ENCODE measurements at regions not wholly inside any gene's neighbourhood (a gene's known extent, or its start where the extent isn't known, plus 50 kb on each side); places are given as distances from the start of the nearest gene placed in this dataset.

DNA sequence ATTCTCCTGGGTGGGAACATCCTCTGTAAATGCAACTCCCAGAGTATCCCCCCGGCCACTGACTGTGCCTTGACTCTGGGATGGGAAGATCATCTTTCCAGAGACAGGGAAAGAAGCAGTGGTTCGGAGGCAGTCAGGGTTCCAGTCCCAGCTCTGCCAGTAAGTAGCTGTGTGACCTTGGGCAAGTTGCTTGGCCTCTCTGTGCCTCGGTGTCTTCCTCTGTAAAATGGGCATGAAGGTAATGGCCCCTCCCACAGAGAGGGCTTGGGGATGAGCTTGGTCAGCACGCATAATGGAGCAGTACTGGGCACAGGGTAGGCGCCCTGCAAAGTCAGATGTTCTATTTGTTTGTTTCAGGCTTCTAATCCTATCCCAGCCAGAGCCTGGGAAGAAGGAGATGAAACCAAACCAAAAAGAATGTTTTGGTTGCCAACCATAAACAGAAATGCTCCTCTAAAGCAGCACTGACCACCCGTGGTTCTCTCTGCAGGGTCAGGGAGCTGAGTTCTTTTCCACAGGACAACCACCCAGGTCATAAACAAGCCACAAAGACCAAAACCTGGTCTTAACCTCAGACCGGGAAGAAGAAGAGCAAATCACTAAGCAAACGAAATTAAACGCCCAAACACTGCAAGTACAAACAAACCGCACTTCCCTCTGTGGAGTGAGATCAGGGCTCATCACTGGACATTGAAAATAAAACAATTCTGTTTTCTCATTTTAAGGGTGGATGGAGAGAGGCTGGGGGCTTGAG, 381.0 kb upstream of the SULF2 start:
- DNase-seq: no peak

- DNase-seq: no peak
Observed at GRCh38 chr20:48165401-48165685, 380.1 kb upstream of the SULF2 start.

DNA sequence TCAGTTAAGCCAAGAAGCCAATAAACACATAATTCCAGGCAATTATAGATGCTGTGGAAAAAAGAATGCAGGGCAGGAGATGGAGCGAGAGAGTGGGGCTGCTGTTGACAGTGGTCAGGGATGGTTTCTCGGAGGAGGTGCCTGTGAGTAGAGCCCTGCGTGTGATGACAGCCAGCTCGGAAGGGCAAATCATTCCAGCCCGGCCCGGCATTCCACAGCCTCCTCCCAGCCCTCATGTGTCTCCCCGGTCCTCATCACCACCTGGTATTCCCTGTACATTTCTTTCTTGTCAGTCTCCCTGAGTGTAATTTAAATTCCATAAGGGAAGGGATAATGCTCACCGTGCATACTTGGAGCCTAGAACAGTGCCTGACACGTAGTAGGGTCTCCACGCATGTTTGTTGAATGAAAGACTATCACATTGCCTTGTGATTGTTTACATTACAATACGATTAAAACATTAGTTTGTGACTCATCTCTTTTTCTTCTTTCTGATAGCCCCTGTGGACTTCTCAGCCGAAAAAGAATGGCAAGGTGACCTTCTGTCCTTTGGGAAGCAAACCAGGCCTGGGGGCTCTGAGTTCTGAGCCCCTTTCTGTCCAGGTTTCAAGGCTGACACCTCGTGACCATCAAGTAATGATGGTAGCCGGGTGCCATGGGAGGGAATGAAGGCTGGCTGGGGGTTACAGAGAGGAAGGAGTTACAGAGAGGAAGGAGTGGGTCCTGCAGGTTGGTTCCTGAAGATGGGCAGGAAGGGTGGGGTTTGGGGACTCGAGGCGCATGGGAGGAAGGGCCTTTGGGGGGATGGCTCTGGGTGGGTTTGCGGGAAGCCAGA, 379.5 kb upstream of the SULF2 start:
- DNase-seq: no peak

GRCh38 chr20:48164034-48164433, 378.8 kb upstream of the SULF2 start:
- DNase-seq: no peak

GRCh38 chr20:48163505-48163904, 378.2 kb upstream of the SULF2 start:
- no peak for DNase-seq

- DNase-seq: no peak
Observed at GRCh38 chr20:48162621-48163020, 377.3 kb upstream of the SULF2 start.

DNA sequence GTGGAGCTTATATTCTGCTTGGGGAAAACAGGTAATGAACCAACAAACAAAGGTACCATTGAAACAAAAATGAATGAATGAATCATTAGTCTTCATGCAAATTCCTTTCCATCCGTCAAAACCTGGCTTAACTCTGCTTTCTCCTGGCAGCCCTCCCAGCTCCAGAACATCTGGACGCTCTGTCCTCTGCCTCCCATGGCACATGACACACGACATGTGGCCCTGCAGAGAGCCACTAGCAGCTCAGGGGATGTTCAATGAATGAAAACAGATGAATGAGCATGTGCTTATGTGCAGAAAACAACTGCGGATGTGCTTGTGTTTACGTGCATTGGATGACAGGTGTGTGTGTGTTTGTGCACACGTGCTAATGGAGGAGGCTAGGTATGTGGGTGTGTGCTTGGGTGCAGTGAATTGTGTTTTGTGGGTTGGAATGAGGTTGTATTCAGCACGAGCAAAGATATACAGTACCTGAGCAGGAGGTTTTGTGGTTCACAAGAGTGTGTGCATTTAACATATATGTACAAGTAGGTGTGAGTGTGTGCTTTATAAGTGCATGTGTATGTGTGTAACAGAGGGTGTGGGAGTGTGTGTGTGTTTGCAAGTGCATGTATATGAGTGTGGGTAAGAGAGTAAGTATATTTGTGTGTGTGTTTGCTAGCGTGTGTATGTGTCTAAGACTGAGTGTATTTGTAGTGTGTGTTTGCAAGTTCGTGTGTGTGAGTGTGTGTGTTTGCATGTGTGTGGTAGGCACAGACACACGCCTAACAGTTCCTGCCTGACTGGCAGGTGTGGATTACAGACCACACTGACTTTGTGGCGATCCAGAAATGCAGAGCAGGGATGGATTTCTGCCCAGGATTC, 374.1 kb upstream of the SULF2 start:
- DNase-seq: no peak

DNA sequence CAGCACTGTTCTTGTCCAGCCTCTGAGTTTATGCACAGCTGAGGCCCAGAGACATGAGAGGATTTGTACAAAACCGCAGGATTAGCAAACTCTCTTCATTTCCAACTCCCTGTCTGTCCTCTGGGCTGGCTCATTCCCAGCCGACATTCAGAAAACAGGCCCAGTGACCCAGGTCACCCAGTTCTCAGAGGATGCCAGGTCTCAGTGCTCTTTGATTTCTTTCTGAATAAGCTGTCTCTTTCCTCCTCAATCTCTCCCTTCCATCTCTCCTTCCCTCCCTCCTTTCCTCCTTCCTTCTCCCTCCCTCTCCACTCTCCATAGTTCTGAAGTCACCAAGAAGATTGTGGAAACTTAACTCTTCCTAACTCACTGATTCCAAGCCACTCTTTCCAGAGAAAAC, 372.7 kb upstream of the SULF2 start:
- no peak for DNase-seq

DNA sequence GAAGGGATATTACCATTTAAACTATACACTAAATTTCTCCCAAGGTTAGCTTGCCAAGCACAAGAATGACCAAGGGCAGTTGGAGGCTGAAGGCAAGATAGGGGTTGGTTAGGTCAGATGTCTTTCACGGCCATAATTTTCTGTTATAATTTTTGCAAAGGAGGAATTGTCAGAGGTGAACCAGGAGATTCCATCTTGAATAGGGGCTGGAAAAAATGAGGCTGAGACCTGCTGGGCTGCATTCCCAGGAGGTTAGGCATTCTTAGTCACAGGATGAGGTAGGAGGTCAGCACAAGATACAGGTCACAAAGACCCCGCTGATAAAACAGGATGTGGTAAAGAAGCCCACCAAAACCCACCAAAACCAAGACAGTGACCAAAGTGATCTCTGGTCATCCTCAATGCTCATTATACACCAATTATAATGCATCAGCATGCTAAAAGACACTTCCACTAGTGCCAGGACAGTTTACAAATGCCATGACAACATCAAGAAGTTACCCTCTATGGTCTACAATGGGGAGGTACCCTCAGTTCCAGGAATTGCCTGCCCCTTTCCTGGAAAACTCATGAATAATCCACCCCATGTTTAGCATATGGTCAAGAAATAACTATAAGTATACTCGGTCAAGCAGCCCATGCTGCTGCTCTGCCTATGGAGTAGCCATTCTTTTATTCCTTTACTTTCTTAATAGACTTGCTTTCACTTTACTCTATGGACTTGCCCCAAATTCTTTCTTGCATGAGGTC, 371.8 kb upstream of the SULF2 start:
- DNase-seq: no peak

DNA sequence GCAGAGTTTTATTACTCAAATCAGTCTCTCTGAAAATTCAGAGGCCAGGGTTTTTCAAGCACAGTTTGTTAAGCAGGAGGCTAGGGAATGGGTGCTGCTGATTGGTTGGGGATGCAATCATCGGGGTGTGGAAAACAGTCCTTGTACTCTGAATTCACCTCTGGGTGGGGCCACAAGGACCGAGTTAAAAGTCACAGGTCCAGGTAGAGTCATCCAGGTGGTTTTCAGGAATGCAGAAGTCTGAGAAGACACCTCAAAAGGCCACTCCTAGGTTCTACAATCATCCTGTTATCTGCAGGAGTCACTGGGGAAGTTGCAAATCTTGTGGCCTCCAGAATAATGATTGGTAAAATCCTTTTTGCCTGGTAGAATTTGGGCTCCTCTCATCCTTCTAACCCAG, 371.2 kb upstream of the SULF2 start:
- no peak for DNase-seq

DNA sequence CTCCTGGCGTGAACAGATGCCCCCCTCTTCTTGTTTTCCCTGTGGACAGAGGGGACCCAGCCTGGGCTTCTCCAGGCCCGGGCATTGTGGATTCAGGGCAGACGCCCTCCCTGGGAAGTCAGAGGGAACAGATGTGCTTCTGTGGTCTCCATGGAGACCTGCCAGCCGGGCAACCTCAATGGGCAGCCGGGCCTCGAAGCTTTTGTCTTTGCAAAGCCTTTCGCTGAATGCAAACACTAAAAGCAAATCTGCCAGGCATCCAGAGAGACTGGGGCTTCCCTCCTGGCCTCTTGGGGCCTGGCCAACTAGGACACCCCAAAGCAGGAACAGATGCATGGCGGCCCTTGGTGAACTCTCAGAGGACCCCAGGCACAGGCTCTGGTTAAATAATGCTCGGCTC, 370.0 kb upstream of the SULF2 start:
- DNase-seq: no peak

GRCh38 chr20:48154040-48154765, 368.9 kb upstream of the SULF2 start:
- DNase-seq: no peak

DNA sequence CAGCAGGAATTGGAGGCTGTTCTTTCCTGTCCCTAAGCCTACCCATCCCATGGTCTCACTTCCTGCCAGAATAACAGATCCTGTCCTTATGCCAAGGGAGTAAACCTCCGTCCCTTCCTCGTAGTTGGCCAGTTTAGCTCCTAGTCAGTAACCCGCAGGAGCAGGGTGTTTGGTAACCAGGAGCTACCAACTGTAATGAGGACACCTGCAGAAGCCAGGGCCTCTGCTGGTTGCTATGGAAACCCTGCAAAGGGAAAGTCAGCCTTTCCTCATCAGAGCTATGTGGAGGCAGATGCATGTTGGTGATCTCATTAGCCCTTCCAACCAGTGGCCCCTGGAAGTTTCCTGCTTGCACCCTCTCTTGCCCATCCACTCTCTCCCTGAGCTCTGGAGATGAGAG, 368.2 kb upstream of the SULF2 start:
- DNase-seq: no peak

DNA sequence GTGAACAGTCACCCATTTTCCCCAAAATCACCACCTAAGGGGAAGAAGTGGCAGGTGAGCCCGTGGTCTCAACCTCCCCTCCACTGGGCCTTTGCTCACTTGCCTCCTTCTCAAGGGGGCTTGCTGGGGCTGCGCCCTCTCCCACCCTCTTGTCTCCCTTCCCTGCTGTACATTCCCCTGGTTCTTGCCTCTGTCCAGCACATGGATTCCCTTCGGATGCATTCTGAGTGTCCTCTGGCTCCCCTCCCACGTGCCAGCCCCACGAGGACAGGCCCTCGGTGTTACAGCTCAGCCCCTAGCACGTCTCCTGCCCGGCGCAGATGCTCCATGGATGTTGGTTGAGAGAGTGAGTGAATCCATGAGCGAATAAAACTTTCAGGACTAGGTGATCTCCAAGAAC, 367.8 kb upstream of the SULF2 start:
- no peak for DNase-seq

GRCh38 chr20:48150568-48150967, 365.3 kb upstream of the SULF2 start:
- DNase-seq: no peak

DNA sequence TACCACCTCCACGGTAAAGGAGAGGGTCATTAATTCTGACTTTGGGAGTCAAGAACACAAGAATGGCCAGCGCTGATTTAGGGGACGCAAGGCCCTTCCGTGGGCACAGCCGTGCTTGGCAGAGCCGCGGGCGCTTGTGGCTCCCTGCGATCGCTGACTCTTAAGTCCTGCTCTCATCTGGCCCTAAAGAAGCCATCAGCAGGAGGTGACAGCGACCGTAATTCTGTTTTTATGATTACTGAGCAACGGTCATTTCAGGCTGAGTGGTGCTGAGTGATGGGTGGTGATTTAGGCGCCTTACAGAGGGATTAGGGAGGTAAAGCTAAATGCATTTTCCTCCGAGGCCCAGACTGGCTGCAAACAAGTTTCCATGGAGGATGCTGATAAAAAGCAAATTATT, 364.6 kb upstream of the SULF2 start:
- no peak for DNase-seq

DNA sequence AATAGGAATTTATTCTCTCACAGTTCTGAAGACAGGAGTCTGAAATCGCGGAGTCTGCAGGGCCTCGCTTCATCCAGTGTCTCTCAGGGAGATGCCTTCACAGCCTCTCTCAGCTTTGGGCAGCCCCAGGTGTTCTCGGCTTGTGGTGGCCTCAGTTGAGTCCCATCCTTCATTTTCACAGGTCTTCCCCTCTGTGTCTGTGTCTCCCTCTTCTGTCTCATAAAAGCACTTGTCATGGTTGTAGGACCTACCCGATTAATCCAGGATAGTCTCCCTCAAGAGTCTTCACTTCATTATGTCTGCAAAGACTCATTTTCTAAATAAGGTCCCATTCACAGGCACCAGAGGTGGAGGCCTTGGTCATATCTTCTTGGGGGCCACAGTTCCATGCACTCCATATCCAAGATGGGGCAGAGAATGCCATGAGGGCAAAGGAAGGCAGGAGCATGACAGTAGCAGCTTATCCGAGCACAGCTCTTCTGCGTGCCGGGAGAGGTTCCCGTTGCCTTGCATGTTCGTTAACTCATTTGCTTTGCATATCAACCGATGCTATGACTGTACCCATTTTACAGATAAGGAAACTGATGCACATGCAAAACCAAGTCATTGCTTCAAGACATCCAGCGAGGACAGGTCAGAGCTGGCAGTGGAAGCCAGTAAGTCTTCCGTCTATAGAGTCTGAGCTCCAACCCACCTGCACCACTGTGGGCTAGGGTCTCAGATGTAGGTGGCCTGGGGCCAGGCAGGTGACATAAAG, 363.8 kb upstream of the SULF2 start:
- no peak for DNase-seq

DNA sequence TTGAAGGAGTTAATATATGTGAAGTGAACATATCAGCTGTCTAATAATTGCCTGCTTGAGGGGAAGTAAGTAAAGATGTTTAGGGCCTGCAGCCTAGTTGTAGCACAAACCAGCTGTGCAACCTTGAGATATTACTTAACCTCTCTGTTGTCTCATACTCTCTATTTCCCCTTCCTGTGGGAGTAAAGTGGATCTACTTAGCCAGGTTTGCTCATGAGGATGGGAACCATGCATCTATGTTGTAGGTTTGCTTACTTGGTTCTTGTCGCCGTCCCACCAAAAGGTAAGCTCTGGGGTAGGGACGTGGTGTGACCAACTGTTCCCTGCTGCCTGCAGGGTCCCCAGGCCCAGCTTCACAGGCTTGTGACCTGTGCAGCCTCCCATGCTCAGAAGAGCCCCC, 362.7 kb upstream of the SULF2 start:
- DNase-seq: no peak

- no peak for DNase-seq
Observed at GRCh38 chr20:48147311-48147710, 362.0 kb upstream of the SULF2 start.

GRCh38 chr20:48146877-48147276, 361.6 kb upstream of the SULF2 start:
- no peak for DNase-seq

- no peak for DNase-seq
Observed at GRCh38 chr20:48146308-48146707, 361.0 kb upstream of the SULF2 start.

All from inflammatory macrophage treated with lipopolysaccharide for 1 hour (primary cell).